ENCODE measurements at regions not wholly inside any gene's neighbourhood (a gene's known extent, or its start where the extent isn't known, plus 50 kb on each side); places are given as distances from the start of the nearest gene placed in this dataset.

GRCh38 chr10:85177767-85178166 is 849.4 kb downstream of the CCSER2 start:
- in situ Hi-C loops (cut with HindIII; ENCODE audit: low pct_unique_long_range_greater_than_20kb, low sequenced_read_pairs): no loop called here
- DNase-seq (ENCODE audit: low read depth): no peak

GRCh38 chr10:85187047-85187446 is 858.7 kb downstream of the CCSER2 start:
- in situ Hi-C loops (cut with HindIII; ENCODE audit: low pct_unique_long_range_greater_than_20kb, low sequenced_read_pairs): no loop called here
- no peak for DNase-seq (ENCODE audit: low read depth)

- DNase-seq (ENCODE audit: low read depth): no peak
- in situ Hi-C loops (cut with HindIII; ENCODE audit: low pct_unique_long_range_greater_than_20kb, low sequenced_read_pairs): no loop called here
These were observed 860.5 kb downstream of the CCSER2 start for GRCh38 chr10:85188770-85189484.

- no peak for DNase-seq (ENCODE audit: low read depth)
- in situ Hi-C loops (cut with HindIII; ENCODE audit: low pct_unique_long_range_greater_than_20kb, low sequenced_read_pairs): no loop called here
These were observed 865.4 kb downstream of the CCSER2 start for GRCh38 chr10:85193796-85194195.

GRCh38 chr10:85194706-85195105 is 866.3 kb downstream of the CCSER2 start:
- no peak for DNase-seq (ENCODE audit: low read depth)
- in situ Hi-C loops (cut with HindIII; ENCODE audit: low pct_unique_long_range_greater_than_20kb, low sequenced_read_pairs): no loop called here

- in situ Hi-C loops (cut with HindIII; ENCODE audit: low pct_unique_long_range_greater_than_20kb, low sequenced_read_pairs): no loop called here
These were observed 867.2 kb downstream of the CCSER2 start for GRCh38 chr10:85195596-85195995.

GRCh38 chr10:85204814-85205213 is 876.4 kb downstream of the CCSER2 start:
- in situ Hi-C loops (cut with HindIII; ENCODE audit: low pct_unique_long_range_greater_than_20kb, low sequenced_read_pairs): no loop called here
- no peak for DNase-seq (ENCODE audit: low read depth)

More at GRCh38 chr10:85195596-85195995, 867.2 kb downstream of the CCSER2 start:
- DNase-seq (ENCODE audit: low read depth): no peak

- DNase-seq (ENCODE audit: low read depth): no peak
- in situ Hi-C loops (cut with HindIII; ENCODE audit: low pct_unique_long_range_greater_than_20kb, low sequenced_read_pairs): no loop called here
These were observed 884.1 kb downstream of the CCSER2 start for GRCh38 chr10:85212526-85212925.

GRCh38 chr10:85213493-85213892 is 885.1 kb downstream of the CCSER2 start:
- in situ Hi-C loops (cut with HindIII; ENCODE audit: low pct_unique_long_range_greater_than_20kb, low sequenced_read_pairs): no loop called here
- no peak for DNase-seq (ENCODE audit: low read depth)

- in situ Hi-C loops (cut with HindIII; ENCODE audit: low pct_unique_long_range_greater_than_20kb, low sequenced_read_pairs): no loop called here
- no peak for DNase-seq (ENCODE audit: low read depth)
These were observed 893.9 kb downstream of the CCSER2 start for GRCh38 chr10:85222300-85222699.

GRCh38 chr10:85224366-85224940 is 896.1 kb downstream of the CCSER2 start:
- in situ Hi-C loops (cut with HindIII; ENCODE audit: low pct_unique_long_range_greater_than_20kb, low sequenced_read_pairs): no loop called here
- DNase-seq (ENCODE audit: low read depth): no peak

- DNase-seq (ENCODE audit: low read depth): no peak
- in situ Hi-C loops (cut with HindIII; ENCODE audit: low pct_unique_long_range_greater_than_20kb, low sequenced_read_pairs): no loop called here
These were observed 896.9 kb downstream of the CCSER2 start for GRCh38 chr10:85225311-85225710.

GRCh38 chr10:85226596-85226995 is 898.2 kb downstream of the CCSER2 start:
- in situ Hi-C loops (cut with HindIII; ENCODE audit: low pct_unique_long_range_greater_than_20kb, low sequenced_read_pairs): no loop called here
- no peak for DNase-seq (ENCODE audit: low read depth)

- in situ Hi-C loops (cut with HindIII; ENCODE audit: low pct_unique_long_range_greater_than_20kb, low sequenced_read_pairs): no loop called here
- DNase-seq (ENCODE audit: low read depth): no peak
These were observed 900.3 kb downstream of the CCSER2 start for GRCh38 chr10:85228726-85229125.

GRCh38 chr10:85231534-85232270 is 903.3 kb downstream of the CCSER2 start:
- in situ Hi-C loops (cut with HindIII; ENCODE audit: low pct_unique_long_range_greater_than_20kb, low sequenced_read_pairs): no loop called here
- no peak for DNase-seq (ENCODE audit: low read depth)

- no peak for DNase-seq (ENCODE audit: low read depth)
- in situ Hi-C loops (cut with HindIII; ENCODE audit: low pct_unique_long_range_greater_than_20kb, low sequenced_read_pairs): no loop called here
These were observed 906.9 kb downstream of the CCSER2 start for GRCh38 chr10:85235258-85235657.

GRCh38 chr10:85238676-85239075 is 910.3 kb downstream of the CCSER2 start:
- in situ Hi-C loops (cut with HindIII; ENCODE audit: low pct_unique_long_range_greater_than_20kb, low sequenced_read_pairs): no loop called here
- no peak for DNase-seq (ENCODE audit: low read depth)

GRCh38 chr10:85250304-85250703 is 921.9 kb downstream of the CCSER2 start:
- in situ Hi-C loops (cut with HindIII; ENCODE audit: low pct_unique_long_range_greater_than_20kb, low sequenced_read_pairs): no loop called here
- DNase-seq (ENCODE audit: low read depth): no peak

GRCh38 chr10:85256481-85256880 is 928.1 kb downstream of the CCSER2 start:
- DNase-seq (ENCODE audit: low read depth): no peak
- in situ Hi-C loops (cut with HindIII; ENCODE audit: low pct_unique_long_range_greater_than_20kb, low sequenced_read_pairs): no loop called here

All from Caki2 (cell line).